ENCODE measurements at regions not wholly inside any gene's neighbourhood (a gene's known extent, or its start where the extent isn't known, plus 50 kb on each side); places are given as distances from the start of the nearest gene placed in this dataset.
A peak's percentile ranks its signal among the peaks of the same experiment; 100 is the strongest.

DNA sequence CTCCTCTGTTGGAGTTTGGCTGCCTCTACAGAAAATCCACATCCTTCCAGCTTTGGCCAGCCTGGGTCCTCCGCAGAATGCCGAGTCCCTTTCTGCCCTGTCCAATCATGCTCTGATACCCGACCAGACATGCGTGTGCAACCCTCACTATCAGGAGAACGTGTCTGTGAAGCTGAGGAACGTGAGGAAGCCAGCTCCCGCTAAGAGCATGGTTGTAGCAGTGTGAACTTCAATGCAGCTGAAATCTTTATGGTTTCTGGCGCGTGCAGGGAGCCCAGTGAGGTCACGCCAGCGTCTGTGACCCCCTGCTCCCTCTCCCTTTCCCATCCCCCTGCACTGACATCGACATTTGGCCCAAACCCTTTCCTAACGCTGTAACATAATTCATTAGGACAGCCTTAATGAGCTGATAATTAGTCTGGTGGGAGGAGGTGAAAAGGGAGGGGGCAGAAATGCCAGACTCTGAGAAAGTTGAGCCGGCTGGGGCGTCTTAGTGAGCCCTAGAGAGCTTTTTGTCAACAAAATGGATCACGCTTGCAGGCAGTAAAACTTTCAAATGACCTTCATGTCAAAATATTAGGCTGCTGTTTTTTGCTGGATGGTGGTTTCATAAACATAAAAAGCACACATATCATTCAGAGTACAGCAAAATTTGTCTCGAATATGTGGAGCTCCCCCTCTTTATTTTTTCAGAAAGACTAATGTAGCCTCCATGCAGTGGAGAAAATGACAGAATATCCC is 423.3 kb downstream of the QKI start:
- peak; percentile 74 to 80 (median 76) for DNase-seq (ENCODE audit: low read depth in 3 of 3, low spot score in 2 of 3)

GRCh38 chr6:163836876-163837690 is 422.6 kb downstream of the QKI start:
- DNase-seq (ENCODE audit: low read depth in 3 of 3, low spot score in 2 of 3): no peak

- no peak for DNase-seq (ENCODE audit: low read depth in 3 of 3, low spot score in 2 of 3)
Measured at GRCh38 chr6:163835439-163836171, 421.1 kb downstream of the QKI start.

GRCh38 chr6:163834226-163834970 is 419.9 kb downstream of the QKI start:
- no peak for DNase-seq (ENCODE audit: low read depth in 3 of 3, low spot score in 2 of 3)

GRCh38 chr6:163831736-163832135 is 417.2 kb downstream of the QKI start:
- no peak for DNase-seq (ENCODE audit: low read depth in 3 of 3, low spot score in 2 of 3)

DNA sequence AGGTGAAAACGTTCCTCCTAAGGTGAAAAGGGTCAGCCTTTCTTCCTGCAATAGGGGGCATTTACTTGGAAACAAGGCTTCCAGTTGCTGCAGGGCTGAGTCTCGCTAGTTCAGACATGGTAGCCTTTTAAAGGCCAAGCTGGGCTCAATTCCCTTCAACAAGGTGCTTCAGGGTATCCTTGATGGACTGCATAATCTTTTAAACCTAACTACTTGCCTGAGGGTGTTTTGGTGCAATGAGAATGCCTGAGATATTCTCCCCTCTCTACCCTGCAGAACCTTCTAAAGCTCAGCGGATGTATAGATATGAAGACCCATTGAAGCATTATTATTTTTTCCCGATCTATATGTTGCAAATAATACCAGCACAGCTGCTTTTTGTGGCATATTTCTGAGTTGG is 416.1 kb downstream of the QKI start:
- no peak for DNase-seq (ENCODE audit: low read depth in 3 of 3, low spot score in 2 of 3)

DNA sequence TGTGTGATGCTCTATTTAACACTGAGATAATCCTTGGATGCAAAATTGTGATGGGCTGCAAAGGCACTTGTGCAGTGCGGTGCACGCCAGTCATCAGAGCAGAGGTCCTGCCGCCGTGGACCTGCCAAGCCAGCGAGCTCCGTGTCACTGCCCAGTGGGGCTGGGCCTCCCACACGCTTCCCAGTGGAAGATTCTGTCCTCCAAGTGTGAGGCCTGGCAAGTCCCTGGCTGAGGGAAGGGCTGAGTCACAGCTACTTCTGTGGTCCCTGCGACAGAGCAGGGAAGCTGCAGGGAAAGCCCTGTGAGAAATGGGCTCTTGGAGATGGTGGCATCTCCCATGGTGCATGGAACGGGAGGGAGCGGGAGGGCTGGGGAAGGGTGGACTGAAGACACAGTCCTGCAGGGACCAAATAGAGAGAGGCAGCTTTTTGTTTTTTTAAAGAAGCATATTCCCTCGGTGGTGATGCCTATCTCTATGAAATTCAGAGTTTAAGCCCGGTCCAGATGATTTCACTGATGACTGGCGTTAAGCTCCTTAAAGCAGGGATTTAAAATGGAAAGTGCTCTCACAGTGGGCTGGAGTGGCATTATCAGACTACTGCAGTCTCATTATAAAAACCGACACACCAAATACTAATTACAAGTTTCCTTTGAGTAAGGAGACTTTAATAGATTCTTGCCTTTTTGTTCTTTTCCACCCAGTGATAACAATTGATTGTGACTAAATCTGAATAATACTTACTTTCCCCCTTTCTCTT is 413.7 kb downstream of the QKI start:
- no peak for DNase-seq (ENCODE audit: low read depth in 3 of 3, low spot score in 2 of 3)

DNA sequence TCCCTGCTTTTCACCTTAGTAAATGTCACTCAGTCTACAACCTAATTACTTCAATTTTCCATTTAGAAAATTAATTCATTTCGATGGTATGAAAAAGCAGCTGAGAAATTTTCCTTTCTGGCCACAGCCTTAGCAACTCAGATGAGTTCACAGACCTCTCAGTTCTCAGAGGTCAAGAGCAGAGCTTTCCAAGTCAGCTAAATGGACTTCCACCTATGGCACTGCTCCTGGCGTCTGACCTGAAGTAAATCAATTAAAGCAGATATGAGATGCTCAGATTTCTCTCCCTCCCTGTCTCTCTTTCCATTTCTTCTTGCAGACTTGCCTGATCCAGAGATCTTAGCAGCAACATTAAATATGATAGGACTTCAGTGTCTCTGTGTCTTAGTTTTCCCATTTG is 412.6 kb downstream of the QKI start:
- no peak for DNase-seq (ENCODE audit: low read depth in 3 of 3, low spot score in 2 of 3)

GRCh38 chr6:163826629-163827028 is 412.1 kb downstream of the QKI start:
- no peak for DNase-seq (ENCODE audit: low read depth in 3 of 3, low spot score in 2 of 3)

- no peak for DNase-seq (ENCODE audit: low read depth in 3 of 3, low spot score in 2 of 3)
Measured at GRCh38 chr6:163825033-163825432, 410.5 kb downstream of the QKI start.

DNA sequence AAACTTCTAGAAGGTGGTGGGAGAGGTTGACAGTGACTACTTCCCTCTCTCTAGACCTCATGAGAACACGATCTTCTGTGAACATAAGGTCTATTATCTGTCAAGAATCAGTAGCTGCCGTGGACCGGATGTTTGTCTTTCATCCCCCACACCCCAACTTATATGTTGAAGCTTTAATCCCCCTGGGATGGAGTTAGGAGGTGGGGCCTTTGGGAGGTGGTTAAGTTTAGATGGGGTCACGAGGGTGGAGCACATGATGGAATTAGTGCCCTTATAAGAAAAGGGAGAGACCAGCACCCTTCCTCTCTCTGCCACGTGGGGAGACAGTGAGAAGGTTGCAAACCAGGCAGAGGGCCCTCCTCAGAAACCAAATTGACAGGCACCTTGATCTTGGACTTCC is 409.1 kb downstream of the QKI start:
- no peak for DNase-seq (ENCODE audit: low read depth in 3 of 3, low spot score in 2 of 3)

GRCh38 chr6:163820745-163821458 is 406.4 kb downstream of the QKI start:
- DNase-seq (ENCODE audit: low read depth in 3 of 3, low spot score in 2 of 3): no peak

DNA sequence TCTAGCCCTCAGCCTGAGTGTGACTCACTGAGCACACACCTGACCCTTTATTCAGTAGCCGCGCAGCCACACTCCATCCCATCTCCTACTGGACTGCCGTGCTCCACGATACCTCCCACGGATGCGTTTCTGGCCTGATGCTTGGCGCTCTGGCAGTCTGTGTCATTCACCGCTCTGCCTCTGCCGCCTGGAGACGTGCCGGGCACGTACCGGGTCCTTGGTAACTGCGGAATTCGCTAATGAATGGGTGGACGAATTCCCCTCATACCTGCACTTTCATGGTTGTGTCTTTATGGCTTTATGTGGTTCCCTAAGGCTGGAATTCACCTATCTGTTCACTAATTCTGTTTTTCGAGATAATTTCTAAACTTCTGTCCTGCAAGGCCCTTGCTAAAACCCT is 405.7 kb downstream of the QKI start:
- DNase-seq (ENCODE audit: low read depth in 3 of 3, low spot score in 2 of 3): no peak

GRCh38 chr6:163818719-163819118 is 404.2 kb downstream of the QKI start:
- DNase-seq (ENCODE audit: low read depth in 3 of 3, low spot score in 2 of 3): no peak

DNA sequence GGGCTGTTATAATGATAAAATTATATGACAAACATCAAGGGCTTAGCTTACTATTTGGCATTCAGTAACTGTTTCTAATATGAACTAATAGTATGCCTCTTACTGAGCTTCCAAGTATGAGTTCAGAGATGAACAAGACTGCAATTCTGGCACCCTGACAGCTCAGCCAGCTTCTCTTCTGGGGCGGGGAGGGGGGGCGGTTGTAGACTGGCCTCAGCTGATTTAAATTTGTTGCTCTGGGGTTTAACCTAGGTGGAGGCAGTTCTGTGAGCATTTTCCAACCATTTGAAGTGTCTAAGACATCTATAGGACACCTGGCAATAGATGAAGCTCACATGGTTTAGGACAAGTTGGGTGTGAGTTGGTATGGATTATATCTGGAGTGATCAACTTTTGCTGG is 401.9 kb downstream of the QKI start:
- DNase-seq (ENCODE audit: low read depth in 3 of 3, low spot score in 2 of 3): no peak

DNA sequence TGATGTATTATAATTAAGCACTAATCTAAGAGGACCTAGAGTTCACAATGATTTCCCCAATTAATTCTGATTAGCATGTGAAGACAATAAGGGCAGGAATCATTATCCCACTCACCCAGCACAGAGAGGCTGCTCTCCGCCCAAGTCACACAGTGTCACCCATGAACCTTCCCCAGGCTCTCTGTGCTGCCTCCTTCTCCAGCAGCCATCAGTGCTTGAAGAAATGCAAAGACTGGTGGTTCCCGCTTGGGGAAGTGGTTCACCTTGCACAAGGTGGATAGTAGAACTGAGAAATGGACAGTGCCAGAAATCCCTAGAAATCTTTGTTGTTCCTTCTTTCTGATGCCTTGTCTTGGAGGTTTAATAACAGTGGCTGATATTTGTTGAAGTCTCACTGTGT is 401.3 kb downstream of the QKI start:
- DNase-seq (ENCODE audit: low read depth in 3 of 3, low spot score in 2 of 3): no peak

DNA sequence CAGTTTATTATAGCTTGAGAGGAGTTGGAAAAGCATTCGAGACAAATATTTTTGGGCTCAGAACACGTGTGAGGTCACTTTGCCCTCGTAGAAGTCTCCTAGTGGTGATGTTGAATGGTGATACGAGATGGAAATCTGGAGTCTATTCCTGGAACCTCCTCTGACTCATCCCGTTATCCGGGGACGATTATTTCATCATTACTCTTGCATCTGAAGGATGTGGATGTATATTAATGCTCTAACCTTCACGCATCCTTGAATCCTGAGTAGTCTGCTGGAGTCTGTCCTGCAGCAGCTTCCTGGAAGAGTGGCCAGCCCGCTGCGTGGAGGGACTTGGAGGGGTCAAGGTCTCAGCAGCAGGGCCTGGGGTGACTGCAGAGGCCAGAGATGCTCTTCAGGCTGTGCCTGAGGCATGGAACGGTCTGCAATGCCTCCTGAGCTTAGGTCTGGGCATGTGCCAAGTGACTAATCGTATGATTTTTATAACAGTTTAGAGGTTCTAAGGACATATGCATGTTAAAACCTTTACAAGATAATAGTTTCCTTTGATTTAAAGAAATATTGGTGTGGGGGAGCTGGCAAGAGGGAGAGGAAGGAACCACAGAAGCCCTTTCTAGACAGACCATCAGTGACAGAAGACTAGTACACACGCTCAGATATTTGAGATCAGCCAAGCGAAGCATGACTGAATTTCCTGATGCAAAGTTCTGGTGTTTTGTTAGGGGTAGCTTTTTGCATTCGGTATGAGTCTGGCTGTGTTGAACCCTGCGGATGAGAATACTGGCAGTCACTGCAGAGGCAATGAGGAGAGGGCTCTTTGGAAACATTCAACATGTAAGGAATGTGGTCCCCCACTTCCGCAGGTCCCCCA is 400.2 kb downstream of the QKI start:
- DNase-seq (ENCODE audit: low read depth in 3 of 3, low spot score in 2 of 3): no peak

DNA sequence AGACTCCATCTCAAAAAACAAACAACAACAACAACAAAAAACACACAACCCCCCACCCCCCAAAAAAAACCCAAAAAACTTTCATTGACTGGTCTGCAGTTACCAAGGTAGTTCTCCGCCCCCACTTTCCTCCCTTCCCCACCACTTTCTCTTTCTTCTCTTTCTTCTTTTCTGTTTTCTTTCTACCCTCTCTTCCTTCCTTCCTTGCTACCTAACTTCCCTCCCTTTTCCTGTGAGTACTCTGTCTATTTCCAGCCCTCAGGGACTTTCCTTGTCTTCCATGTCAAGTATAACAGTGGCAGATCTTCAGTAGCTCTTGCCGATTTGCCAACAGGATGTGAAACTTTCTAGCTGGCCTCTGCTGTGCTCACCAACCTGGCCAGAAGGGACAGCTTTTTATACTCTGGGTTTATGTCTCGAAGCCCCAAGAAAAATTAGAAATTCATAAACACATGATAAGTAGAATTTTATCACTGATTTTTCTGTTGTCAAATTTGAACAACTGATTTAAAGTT is 399.5 kb downstream of the QKI start:
- DNase-seq (ENCODE audit: low read depth in 3 of 3, low spot score in 2 of 3): no peak

Data from right renal cortex interstitium (tissue), 3 donors.